Occipital lobe (tissue), 1 donor: ENCODE measurements at regions not wholly inside any gene's neighbourhood (a gene's known extent, or its start where the extent isn't known, plus 50 kb on each side); places are given as distances from the start of the nearest gene placed in this dataset.
"Not testable (repeated sequence)": the region's sequence is repeated elsewhere in the genome, so short reads cannot be mapped to it uniquely, and the experiment has no call there.

Experiments
- DNase-seq: peaks from one replicate; lab custom pipeline; 2025; lab: John Stamatoyannopoulos, UW

DNA sequence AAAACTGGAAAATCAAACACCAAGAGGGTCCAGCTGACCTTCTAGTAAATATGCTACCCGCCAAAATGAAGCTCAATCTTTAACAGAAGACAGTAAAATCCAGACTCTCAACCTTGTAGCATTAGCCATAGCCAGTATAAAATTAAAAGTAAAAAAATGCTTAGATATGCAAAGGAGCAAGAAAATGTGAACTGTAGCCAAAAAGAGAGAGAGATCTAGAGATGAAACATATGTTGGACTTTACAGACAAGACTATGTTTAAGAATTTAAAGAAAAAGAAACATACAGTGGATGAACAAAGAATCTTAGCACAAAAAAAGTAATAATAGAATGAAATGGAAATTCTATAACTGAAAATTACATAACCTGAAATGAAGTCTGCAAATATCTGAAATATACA is 344.5 kb downstream of the LRATD1 start:
- DNase-seq, result no peak

DNA sequence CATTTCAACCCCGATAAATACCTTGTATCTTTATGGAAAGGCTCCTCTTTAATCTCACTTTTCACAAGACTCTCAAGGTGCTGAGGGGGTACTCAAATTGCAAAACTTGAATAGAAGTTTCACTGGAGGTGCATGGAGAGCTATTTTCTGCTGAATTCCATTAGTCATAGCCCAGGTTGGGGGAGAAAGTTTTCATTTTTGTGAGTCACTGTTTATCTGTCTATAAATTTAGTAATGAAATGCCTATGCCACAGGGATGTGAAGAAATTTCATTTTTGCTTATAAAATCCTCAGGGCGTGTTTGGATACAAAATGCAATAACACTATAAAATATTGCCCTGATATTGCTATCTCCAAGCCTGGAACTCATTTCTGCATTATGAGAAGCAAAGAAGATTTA is 346.3 kb downstream of the LRATD1 start:
- DNase-seq, result no peak

DNA sequence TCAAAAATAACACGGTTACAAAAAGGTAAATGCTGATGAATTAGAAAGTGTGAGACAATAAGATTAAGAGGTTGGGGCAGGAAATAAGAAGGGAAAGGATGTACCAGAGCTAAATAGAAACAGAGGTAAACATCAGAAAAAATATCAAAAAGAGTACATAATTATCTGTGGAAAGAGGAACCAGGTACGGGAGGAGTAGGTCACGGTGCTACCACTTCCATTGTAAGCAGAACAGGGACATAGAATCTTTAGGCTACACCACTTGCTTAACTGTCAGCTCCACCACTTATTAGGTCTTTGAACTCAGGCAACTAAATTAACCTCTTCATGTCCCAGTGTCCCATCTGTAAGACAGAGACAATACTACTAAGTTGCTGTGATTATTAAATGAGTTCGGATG is 350.3 kb downstream of the LRATD1 start:
- no peak for DNase-seq

DNA sequence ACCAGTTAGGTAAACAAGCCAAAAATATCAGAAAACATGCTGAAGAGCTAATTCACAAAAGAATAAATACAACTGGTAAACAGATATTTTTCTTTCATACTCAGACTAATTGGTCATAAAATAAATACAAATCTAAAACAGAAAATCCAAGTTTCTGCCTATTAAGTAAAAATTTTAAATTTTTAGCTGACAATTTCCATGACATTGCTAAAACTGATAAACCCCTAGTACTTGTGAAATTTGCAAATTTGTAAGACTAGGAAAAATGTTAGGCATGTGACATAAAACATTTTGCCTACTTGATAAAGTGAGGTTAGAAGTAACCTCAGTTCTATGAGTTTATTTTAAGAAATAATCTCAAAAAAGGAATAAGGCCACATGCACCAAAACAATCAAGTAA is 356.1 kb downstream of the LRATD1 start:
- DNase-seq, result no peak

DNA sequence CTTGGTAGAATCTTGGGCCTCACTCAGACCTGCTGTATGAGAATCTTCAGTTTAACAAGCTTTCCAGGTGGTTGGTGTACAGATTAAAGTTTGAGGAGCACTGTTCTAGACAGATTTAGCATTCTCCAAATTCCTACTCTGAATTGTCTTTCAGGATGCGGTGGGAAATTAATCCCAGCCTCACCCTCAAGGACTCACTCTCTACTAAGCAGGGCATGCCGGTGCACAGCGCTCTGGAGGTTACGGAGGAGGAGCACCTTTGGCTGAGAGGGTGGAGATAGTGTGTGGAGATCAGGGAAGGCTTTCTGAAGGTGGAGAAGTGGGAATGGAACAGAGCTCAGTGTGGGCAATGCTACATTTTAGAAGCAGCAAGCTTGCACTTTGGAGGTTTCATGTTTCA is 359.2 kb downstream of the LRATD1 start:
- DNase-seq, result no peak

DNA sequence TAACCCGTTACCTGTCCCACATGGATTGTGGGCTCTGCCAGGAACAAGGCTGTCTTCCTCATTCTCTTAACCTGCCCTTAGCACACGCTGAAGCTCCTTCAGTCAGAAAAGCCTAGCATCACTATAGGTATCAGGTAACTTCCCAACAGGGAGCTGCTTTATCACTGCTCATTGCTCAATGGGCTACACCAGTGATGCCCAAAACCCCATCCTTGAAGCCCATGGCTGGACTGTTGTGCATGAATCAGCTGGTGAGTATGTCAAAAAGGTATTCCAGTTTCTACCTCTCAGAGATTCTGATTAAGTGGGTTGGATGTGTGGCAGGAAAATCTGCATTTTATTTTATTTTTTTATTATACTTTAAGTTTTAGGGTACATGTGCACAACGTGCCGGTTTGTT is 362.2 kb downstream of the LRATD1 start:
- DNase-seq, result no peak

DNA sequence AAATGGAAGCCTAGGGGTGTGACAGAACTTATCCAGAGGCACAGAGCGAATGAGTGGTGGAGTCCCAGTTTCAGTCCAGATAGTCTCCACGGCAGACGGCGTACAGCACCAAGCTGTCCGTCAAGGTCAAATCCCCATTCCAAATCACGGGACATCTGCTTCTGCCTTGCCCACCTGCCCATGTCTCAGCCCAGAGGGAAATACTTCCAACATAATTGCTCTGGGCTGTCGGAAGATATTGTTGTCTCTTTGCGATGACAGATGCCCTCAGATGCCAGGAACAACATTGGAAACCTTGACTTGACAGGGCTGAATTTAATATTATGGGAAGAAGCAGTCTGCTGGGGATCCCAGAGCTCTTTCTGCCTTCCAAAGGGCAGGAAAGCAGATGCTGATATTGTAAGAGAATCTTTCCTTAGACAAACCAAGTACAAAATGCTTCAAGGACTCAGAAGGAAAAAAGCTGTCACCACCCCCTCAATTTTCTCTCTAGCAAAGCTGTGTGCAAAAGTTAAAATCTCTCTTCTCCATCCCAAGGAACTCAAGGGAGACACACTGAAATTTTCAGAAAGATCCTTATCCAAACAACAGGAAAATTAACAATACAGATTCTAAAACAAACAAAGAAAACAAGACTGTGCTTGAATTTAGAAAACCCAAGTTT is 364.0 kb downstream of the LRATD1 start:
- no peak for DNase-seq

DNA sequence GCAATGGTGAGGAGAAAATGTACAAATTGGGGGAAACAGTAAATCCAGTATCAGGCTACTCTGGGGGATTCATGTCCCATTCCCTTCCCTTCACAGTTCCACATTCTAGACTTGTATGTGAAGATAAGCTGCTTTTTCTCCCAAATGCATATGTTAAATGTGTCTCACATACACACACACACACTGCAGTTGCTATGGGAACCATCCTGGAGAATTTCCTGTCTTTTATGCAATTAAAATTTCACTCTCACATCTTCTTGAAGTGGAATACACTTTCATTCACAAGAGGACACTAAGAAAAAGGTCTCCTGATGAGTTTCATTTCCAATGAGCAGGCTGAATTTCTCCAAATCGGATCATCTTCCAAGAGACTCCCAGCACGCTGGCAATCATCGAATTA is 366.0 kb downstream of the LRATD1 start:
- DNase-seq, result no peak

DNA sequence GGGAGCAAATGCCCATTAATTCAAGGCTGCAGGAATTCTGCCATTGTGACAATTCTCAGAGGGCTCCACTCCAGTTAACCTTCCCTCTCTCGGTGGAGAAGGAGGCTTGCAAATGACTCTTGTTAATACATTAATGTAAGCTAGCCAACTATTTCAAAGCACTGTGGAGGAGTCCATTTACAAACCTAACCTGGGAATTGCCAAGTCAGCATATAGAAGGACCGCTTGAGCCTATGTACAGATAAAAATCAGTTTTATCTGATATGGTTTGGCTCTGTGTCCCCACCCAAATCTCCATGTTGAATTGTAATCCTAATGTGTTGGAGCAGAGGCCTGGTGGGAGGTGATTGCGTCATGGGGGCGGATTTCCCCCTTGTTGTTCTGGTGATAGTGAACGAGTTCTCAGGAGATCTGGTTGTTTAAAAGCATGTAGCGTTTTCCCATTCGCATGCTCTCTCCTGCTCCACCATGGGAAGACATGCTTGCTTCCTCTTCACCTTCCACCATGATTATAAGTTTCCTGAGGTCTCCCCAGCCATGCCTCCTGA is 366.7 kb downstream of the LRATD1 start:
- DNase-seq, result no peak

DNA sequence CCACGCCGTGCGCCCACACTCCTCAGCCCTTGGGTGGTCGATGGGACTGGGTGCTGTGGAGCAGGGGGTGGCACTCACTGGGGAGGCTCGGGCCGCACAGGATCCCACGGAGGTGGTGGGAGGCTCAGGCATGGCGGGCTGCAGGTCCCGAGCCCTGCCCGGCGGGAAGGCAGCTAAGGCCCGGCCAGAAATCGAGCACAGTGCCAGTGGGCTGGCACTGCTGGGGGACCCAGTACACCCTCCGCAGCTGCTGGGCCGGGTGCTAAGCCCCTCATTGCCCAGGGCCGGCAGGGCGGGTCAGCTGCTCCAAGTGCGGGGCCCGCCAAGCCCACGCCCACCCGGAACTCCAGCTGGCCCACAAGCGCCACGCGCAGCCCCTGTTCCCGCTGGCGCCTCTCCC is 370.0 kb downstream of the LRATD1 start:
- not testable (repeated sequence) for DNase-seq

DNA sequence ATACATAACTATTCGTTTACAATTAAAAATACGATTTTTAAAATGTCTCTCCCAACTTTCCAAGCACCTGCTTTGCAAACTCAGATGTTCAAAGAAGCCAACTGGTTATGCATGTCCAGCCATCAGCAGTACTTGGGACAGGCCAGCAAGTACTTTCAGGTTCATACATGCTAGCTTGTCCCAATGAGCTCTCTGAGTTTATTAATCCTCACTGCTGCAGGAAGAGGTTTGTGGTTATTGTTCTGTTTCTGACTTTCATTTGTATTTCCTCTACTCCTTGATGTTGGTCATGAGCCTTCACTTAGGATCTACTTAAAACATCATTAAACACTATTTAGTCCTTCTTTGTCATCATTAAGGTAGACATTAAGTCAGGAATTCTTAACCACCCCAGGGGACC is 374.1 kb downstream of the LRATD1 start:
- no peak for DNase-seq

DNA sequence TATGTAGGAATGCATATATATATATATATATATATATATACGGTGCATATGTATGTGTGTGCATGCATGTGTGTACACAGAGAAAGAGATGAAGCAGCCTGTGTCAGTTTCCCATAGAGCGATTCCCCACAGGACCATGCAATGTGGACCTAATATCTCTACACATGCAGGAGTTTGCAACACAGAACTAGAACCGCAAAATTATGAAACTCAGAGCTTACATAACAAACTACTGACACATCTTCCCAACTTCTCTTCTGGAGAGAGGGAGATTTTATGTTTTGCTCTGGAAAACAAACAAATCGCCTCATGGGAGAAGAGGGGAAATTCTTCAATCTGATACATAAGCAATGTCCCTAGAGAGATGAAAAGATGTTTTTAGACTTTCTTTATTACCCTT is 377.2 kb downstream of the LRATD1 start:
- no peak for DNase-seq

DNA sequence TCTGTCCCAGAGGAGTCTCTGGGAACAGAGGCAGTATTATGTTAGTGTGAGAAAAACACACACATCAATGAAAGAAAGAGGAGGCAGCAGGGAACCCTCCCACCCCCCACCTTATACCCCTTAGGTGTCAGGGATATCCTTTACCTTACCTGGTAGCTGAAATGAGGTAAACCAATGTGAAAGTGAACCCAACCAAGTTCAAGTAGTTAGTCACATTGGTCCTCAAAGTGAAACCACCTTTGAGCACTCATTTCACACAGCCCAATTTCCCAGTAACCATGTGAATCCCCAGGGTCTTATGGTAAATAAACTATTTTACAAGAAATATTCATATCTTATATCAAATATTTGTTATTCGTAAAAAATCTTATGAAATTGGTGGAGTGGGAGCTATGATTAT is 377.8 kb downstream of the LRATD1 start:
- no peak for DNase-seq

DNA sequence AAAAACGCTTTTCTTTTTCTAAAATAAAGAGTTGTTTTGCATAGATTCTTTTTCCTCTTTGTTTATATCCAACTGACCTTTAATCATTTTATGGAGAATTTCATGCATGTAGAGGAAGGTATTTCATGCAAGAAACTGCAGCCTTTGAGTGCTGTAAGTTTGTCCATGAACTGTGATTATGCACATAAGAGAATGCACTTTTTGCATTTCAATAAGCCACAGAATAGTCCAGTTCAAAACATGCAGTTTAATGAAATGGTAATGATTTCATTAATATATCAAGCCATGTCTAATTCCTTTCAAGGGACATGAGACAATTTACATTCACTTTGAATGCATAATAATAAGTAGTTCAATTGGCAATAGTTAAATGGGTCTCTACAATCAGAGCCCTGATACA is 386.3 kb downstream of the LRATD1 start:
- no peak for DNase-seq

DNA sequence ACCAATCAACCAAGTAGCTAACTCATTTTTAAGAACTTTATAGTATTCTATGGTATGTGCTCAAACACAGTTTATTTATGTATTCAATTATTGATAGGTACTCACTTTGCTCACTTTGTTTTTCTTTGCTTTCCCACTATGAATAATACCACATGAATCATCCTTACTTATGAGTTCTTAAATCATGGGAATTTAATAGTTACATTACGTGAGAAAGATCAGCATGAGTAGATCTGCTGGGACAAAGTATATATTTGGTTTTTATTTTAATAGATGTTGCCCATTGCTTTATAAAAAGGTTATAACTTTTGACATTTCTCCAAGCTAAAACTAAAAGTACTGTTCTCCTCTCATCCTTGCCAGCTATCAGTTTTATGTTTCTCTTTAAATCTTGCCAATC is 390.7 kb downstream of the LRATD1 start:
- no peak for DNase-seq

DNA sequence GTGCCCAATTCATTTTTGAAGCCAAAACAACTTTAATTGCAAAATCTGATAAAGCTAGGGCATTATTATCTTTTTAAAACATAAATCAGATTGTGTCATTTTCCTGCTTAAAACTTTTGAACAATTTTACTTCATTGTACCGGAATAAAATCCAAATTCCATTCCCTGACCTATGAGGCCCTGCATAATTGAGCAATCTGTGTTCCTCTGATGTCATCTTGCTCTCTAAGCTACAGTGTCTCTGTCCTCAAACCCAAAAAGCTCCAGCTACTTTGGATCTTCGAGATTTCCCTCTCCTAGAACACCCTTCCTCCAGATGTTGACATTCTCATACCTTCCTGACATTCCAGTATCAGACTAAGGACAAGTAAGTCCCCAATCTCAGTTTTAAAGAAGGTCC is 395.9 kb downstream of the LRATD1 start:
- DNase-seq, result no peak

DNA sequence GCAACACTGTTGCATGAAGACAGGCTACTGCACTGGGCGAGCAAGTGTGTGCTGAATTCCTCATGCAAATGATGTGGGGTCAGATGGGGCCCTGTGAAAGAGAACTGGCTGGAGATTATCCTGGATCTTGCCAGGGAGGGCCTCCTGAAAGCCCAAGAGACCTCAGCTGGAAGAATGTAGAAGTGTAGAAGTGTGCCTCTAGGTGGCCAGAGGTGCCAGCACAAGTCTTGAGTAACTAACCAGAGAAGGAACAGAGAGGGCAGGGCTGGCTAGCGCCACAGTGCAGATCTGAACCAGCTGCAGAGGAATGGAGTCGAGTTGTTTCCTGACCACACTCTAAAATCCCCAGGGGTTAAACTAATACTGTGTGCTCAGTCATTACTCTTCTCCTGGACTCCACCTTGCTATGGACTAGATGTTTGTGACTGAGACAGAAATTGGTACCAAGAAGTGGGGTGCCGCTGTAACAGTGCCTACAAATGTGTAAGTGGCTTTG is 399.3 kb downstream of the LRATD1 start:
- DNase-seq, result no peak

DNA sequence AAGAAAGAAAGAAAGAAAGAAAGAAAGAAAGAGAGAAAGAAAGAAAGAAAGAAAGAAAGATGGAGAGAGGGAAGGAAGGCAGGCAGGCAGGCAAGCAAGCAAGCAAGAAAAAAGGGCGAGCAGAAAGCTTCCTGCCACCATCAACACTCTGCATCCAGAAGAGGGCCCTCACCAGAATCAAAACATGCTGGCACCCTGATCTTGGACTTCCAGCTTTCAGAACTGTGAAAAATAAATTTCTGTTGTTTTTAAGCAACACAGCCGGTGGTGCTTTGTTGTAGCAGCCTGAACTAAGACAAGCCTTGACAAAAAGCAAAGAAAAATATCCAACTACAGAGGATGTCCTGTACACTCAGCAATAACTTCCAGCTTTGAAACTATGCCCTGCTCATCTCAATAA is 401.7 kb downstream of the LRATD1 start:
- no peak for DNase-seq

DNA sequence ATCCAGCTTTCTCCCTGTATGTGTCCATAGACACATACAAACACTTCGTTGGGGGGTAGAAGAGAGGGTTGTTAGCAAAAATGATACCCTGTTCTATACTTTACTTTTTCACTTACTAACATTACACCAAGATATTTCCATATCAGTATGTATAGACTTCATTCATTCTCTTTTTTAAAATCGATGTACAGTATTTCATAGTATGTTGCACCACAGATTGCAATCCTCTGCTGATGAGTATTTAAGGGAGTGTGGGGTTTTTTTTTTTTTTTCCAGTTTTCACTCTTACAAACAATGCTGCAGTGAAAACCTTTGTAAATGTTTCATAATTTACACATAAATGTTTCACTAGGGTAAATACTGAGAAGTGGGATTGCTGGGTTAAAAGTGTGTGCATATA is 402.3 kb downstream of the LRATD1 start:
- DNase-seq, result no peak

DNA sequence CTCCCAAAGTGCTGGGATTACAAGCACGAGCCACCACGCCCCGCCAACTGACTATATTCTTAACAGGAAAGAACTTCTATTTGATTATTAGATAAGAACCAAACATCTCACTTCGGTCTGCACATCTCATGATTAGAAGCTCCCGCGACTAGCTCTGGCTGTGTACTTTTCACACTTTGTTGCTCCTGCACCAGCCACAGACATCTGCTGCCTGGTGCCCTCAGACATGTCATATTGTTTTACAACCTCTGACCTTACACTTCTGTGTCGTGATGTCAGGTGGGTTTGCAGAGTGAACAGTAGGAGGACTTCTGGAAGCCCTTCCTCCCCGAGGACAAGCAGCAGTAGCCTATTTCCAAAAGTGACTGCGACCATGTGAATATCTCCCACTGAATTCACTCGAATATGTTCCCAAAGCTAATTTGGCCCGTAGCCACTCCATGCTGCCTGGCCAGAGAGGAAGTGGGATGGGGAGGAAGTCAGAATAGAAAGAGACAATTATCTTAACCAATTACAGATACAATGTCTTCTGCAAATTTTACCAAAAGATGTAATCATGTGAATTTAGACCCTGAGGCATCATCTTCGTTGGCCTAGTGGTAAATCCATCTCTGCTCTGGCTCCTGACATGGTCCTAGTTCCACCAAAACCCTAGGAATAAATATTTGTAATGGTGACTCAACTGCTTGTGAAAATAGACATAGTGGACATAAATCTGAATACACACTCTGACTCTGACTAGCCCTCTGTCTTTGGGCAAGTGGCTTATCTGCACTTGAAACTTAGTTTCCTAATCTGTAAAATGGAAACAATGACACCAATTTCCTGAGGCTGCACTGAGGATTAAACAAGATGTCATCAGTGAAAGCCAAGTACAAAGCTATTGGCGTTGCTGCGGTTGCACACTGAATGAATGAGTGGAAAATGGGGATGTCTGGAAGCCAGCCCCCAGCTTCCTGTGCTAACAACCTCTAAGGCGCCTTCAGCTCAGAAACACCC is 406.1 kb downstream of the LRATD1 start:
- DNase-seq, result no peak

DNA sequence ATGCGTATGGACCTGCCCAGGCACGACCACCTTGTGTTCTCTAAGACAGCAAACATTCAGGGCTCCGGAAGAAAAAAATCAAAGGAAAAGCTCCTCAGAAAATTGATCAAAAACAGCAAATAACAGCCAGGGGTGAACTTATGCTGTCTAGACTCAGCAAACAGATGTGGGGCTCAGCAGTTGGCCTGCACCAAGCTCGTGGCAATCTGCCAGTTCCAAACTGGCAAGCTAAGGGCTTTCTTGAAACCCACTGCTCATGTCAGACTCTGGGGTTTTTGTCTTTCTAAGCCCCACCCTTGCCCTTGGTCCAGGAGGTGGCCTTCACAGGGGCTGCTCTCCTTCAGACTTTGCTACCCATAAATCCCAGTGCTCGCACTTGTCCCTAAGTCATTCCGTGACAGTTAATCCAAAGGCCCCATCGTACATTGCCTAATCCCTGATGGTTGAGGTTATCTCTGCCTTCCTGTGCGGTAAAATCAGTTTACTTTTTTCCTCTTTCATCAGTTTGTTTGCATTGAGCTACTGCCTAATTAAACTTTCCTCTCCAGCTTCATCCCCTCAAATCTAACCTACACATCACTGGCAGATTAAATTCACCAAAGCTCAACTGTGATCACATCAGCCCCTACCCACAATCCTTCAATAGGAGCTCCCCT is 408.0 kb downstream of the LRATD1 start:
- no peak for DNase-seq

DNA sequence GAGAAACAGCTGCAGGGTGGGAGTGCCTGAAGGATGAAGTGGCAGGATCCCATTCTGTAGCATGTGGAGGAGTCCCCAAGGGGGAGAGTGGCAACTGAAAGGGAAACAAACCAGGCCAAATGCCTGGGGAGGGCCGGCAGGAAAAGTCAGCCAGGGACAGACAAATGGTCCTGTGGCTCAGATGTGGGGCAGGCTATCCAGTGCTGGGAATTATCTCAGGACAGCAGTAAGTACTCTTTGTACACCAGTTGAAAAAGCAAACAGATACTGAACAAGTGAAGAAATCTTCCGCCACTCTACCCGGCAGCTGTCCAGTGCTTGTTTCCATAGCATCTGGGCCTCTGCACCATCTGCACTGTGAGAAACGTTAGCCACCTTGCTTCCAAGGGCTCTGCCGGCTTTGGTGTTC is 408.9 kb downstream of the LRATD1 start:
- DNase-seq, result peak; percentile 34
